ENCODE measurements at regions not wholly inside any gene's neighbourhood (a gene's known extent, or its start where the extent isn't known, plus 50 kb on each side); places are given as distances from the start of the nearest gene placed in this dataset.
"Not testable (repeated sequence)": the region's sequence is repeated elsewhere in the genome, so short reads cannot be mapped to it uniquely, and the experiment has no call there.

GRCh38 chr14:30456296-30456695, 102.7 kb upstream of the G2E3 start:
- TF ChIP-seq CTCF (IDR thresholded peaks at IDR 0.05; ENCODE audit: unreplicated experiment) = no peak
- H3K4me1 Mint-ChIP-seq = peaks cover 12% of the 10 kb centered on the region
- DNase-seq (ENCODE audit: low spot score in 2 of 2, unreplicated experiment in 2 of 2) = no peak
- H3K4me3 Mint-ChIP-seq = no peak overlapping the region
- no peaks in the 10 kb centered on the region for H3K27me3 Mint-ChIP-seq (ENCODE audit: low read depth)
- no peaks in the 10 kb centered on the region for H3K36me3 Mint-ChIP-seq
- no peaks in the 10 kb centered on the region for H3K9me3 Mint-ChIP-seq
- no peak overlapping the region for H3K27ac Mint-ChIP-seq

GRCh38 chr14:30462358-30462757, 96.6 kb upstream of the G2E3 start:
- DNase-seq (ENCODE audit: low spot score in 2 of 2, unreplicated experiment in 2 of 2) = no peak
- Mint-ChIP-seq H3K36me3 (no peaks in the 10 kb centered on the region), H3K27me3 (ENCODE audit: low read depth) (peaks cover 4% of the 10 kb centered on the region), H3K9me3 (no peaks in the 10 kb centered on the region), H3K4me3 (no peak overlapping the region), H3K27ac (no peak overlapping the region), H3K4me1 (no peaks in the 10 kb centered on the region)
- no peak for TF ChIP-seq CTCF (IDR thresholded peaks at IDR 0.05; ENCODE audit: unreplicated experiment)

- peaks cover 4% of the 10 kb centered on the region for H3K27me3 Mint-ChIP-seq (ENCODE audit: low read depth)
- no peaks in the 10 kb centered on the region for H3K36me3 Mint-ChIP-seq
- no peak overlapping the region for H3K27ac Mint-ChIP-seq
- no peaks in the 10 kb centered on the region for H3K9me3 Mint-ChIP-seq
- H3K4me1 Mint-ChIP-seq = no peaks in the 10 kb centered on the region
- TF ChIP-seq CTCF (IDR thresholded peaks at IDR 0.05; ENCODE audit: unreplicated experiment) = no peak
- DNase-seq (ENCODE audit: low spot score in 2 of 2, unreplicated experiment in 2 of 2) = no peak
- no peak overlapping the region for H3K4me3 Mint-ChIP-seq
Measured at GRCh38 chr14:30464481-30464880, 94.5 kb upstream of the G2E3 start.

GRCh38 chr14:30468354-30468753, 90.6 kb upstream of the G2E3 start:
- H3K27ac Mint-ChIP-seq = no peak overlapping the region
- no peaks in the 10 kb centered on the region for H3K4me1 Mint-ChIP-seq
- H3K36me3 Mint-ChIP-seq = no peaks in the 10 kb centered on the region
- H3K4me3 Mint-ChIP-seq = no peak overlapping the region
- peaks cover 2% of the 10 kb centered on the region for H3K27me3 Mint-ChIP-seq (ENCODE audit: low read depth)
- no peaks in the 10 kb centered on the region for H3K9me3 Mint-ChIP-seq
- TF ChIP-seq CTCF (IDR thresholded peaks at IDR 0.05; ENCODE audit: unreplicated experiment) = no peak
- no peak for DNase-seq (ENCODE audit: low spot score in 2 of 2, unreplicated experiment in 2 of 2)

- no peaks in the 10 kb centered on the region for H3K9me3 Mint-ChIP-seq
- H3K36me3 Mint-ChIP-seq = no peaks in the 10 kb centered on the region
- H3K4me1 Mint-ChIP-seq = no peaks in the 10 kb centered on the region
- no peak for DNase-seq (ENCODE audit: low spot score in 2 of 2, unreplicated experiment in 2 of 2)
- TF ChIP-seq CTCF (IDR thresholded peaks at IDR 0.05; ENCODE audit: unreplicated experiment) = no peak
- H3K27me3 Mint-ChIP-seq (ENCODE audit: low read depth) = peaks cover 2% of the 10 kb centered on the region
- H3K27ac Mint-ChIP-seq = no peak overlapping the region
- no peak overlapping the region for H3K4me3 Mint-ChIP-seq
Measured at GRCh38 chr14:30471980-30472379, 87.0 kb upstream of the G2E3 start.

- H3K9me3 Mint-ChIP-seq; H3K36me3 Mint-ChIP-seq; H3K4me3 Mint-ChIP-seq; H3K27ac Mint-ChIP-seq; H3K27me3 Mint-ChIP-seq (ENCODE audit: low read depth); H3K4me1 Mint-ChIP-seq; DNase-seq (ENCODE audit: low spot score in 2 of 2, unreplicated experiment in 2 of 2): not testable (repeated sequence)
Measured at GRCh38 chr14:30473846-30474696, 84.9 kb upstream of the G2E3 start.
